ENCODE measurements at regions not wholly inside any gene's neighbourhood (a gene's known extent, or its start where the extent isn't known, plus 50 kb on each side); places are given as distances from the start of the nearest gene placed in this dataset.

DNA sequence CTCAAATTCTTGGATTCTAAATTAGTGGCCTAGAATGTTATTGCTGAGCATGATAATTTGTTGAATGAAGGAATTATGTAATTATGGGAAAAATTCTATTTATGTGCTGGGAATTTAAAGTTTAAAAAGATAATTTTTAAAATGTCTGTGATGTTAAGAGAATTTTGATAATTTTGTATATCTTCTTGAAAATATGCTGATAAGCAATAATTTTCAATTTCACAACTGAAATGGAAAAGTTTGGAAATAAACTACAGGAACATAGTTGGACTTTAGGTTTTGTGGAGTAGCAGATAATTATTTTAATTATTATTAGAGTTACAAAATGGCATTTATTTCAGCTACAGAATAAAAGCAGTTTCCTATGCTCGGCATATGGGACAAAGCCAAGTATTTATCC is 268.5 kb upstream of the TPK1 start:
- H3K4me1 Mint-ChIP-seq, result peaks cover 3% of the 10 kb centered on the region; the same call in 2 of the 3 replicates

More for the DNA sequence above, 268.5 kb upstream of the TPK1 start:
- no peak overlapping the region for H3K4me2 ChIP-seq
- no peaks in the 10 kb centered on the region for H3K4me1 ChIP-seq (ENCODE audit: insufficient read depth)
- no peaks in the 10 kb centered on the region for H3K27me3 Mint-ChIP-seq (ENCODE audit: insufficient read depth, low read depth, poor library complexity)
- H3K79me2 ChIP-seq (replicated peaks; ENCODE audit: insufficient read depth), result no peaks in the 10 kb centered on the region
- no peaks in the 10 kb centered on the region for H3K36me3 Mint-ChIP-seq (ENCODE audit: low read depth)
- H3F3A ChIP-seq (replicated peaks; ENCODE audit: low read depth), result no peaks in the 10 kb centered on the region
- no peak overlapping the region for H3K27ac ChIP-seq (ENCODE audit: low read depth)
- H3K9me2 ChIP-seq (ENCODE audit: insufficient read depth), result no peaks in the 10 kb centered on the region
- no peak for TF ChIP-seq NANOG (IDR thresholded peaks at IDR 0.05; ENCODE audit: borderline replicate concordance)
- TF ChIP-seq, protein P1, sequence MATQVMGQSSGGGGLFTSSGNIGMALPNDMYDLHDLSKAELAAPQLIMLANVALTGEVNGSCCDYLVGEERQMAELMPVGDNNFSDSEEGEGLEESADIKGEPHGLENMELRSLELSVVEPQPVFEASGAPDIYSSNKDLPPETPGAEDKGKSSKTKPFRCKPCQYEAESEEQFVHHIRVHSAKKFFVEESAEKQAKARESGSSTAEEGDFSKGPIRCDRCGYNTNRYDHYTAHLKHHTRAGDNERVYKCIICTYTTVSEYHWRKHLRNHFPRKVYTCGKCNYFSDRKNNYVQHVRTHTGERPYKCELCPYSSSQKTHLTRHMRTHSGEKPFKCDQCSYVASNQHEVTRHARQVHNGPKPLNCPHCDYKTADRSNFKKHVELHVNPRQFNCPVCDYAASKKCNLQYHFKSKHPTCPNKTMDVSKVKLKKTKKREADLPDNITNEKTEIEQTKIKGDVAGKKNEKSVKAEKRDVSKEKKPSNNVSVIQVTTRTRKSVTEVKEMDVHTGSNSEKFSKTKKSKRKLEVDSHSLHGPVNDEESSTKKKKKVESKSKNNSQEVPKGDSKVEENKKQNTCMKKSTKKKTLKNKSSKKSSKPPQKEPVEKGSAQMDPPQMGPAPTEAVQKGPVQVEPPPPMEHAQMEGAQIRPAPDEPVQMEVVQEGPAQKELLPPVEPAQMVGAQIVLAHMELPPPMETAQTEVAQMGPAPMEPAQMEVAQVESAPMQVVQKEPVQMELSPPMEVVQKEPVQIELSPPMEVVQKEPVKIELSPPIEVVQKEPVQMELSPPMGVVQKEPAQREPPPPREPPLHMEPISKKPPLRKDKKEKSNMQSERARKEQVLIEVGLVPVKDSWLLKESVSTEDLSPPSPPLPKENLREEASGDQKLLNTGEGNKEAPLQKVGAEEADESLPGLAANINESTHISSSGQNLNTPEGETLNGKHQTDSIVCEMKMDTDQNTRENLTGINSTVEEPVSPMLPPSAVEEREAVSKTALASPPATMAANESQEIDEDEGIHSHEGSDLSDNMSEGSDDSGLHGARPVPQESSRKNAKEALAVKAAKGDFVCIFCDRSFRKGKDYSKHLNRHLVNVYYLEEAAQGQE (IDR thresholded peaks at IDR 0.05; ENCODE audit: unreplicated experiment), result no peak
- no peak for TF ChIP-seq EZH2 (IDR thresholded peaks at IDR 0.05; ENCODE audit: low read depth, unreplicated experiment)
- TF ChIP-seq ZNF114 (CRISPR knock-in tag; IDR thresholded peaks at IDR 0.05), result no peak
- TF ChIP-seq, protein P2, sequence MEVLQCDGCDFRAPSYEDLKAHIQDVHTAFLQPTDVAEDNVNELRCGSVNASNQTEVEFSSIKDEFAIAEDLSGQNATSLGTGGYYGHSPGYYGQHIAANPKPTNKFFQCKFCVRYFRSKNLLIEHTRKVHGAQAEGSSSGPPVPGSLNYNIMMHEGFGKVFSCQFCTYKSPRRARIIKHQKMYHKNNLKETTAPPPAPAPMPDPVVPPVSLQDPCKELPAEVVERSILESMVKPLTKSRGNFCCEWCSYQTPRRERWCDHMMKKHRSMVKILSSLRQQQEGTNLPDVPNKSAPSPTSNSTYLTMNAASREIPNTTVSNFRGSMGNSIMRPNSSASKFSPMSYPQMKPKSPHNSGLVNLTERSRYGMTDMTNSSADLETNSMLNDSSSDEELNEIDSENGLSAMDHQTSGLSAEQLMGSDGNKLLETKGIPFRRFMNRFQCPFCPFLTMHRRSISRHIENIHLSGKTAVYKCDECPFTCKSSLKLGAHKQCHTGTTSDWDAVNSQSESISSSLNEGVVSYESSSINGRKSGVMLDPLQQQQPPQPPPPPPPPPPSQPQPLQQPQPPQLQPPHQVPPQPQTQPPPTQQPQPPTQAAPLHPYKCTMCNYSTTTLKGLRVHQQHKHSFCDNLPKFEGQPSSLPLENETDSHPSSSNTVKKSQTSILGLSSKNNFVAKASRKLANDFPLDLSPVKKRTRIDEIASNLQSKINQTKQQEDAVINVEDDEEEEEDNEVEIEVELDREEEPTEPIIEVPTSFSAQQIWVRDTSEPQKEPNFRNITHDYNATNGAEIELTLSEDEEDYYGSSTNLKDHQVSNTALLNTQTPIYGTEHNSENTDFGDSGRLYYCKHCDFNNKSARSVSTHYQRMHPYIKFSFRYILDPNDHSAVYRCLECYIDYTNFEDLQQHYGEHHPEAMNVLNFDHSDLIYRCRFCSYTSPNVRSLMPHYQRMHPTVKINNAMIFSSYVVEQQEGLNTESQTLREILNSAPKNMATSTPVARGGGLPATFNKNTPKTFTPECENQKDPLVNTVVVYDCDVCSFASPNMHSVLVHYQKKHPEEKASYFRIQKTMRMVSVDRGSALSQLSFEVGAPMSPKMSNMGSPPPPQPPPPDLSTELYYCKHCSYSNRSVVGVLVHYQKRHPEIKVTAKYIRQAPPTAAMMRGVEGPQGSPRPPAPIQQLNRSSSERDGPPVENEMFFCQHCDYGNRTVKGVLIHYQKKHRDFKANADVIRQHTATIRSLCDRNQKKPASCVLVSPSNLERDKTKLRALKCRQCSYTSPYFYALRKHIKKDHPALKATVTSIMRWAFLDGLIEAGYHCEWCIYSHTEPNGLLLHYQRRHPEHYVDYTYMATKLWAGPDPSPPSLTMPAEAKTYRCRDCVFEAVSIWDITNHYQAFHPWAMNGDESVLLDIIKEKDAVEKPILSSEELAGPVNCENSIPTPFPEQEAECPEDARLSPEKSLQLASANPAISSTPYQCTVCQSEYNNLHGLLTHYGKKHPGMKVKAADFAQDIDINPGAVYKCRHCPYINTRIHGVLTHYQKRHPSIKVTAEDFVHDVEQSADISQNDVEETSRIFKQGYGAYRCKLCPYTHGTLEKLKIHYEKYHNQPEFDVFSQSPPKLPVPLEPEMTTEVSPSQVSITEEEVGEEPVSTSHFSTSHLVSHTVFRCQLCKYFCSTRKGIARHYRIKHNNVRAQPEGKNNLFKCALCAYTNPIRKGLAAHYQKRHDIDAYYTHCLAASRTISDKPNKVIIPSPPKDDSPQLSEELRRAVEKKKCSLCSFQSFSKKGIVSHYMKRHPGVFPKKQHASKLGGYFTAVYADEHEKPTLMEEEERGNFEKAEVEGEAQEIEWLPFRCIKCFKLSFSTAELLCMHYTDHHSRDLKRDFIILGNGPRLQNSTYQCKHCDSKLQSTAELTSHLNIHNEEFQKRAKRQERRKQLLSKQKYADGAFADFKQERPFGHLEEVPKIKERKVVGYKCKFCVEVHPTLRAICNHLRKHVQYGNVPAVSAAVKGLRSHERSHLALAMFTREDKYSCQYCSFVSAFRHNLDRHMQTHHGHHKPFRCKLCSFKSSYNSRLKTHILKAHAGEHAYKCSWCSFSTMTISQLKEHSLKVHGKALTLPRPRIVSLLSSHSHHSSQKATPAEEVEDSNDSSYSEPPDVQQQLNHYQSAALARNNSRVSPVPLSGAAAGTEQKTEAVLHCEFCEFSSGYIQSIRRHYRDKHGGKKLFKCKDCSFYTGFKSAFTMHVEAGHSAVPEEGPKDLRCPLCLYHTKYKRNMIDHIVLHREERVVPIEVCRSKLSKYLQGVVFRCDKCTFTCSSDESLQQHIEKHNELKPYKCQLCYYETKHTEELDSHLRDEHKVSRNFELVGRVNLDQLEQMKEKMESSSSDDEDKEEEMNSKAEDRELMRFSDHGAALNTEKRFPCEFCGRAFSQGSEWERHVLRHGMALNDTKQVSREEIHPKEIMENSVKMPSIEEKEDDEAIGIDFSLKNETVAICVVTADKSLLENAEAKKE (CRISPR knock-in tag; IDR thresholded peaks at IDR 0.05), result no peak
- no peak for TF ChIP-seq JUNB (IDR thresholded peaks at IDR 0.05; ENCODE audit: unreplicated experiment)
- TF ChIP-seq, protein P3, sequence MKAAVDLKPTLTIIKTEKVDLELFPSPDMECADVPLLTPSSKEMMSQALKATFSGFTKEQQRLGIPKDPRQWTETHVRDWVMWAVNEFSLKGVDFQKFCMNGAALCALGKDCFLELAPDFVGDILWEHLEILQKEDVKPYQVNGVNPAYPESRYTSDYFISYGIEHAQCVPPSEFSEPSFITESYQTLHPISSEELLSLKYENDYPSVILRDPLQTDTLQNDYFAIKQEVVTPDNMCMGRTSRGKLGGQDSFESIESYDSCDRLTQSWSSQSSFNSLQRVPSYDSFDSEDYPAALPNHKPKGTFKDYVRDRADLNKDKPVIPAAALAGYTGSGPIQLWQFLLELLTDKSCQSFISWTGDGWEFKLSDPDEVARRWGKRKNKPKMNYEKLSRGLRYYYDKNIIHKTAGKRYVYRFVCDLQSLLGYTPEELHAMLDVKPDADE (IDR thresholded peaks at IDR 0.05), result no peak
- no peak for TF ChIP-seq POLR2AphosphoS5 (IDR thresholded peaks at IDR 0.05; ENCODE audit: low read depth)
- TF ChIP-seq ZNF331 (CRISPR knock-in tag; IDR thresholded peaks at IDR 0.05; ENCODE audit: low read depth), result no peak
- TF ChIP-seq STAT1 (IDR thresholded peaks at IDR 0.05; ENCODE audit: unreplicated experiment), result no peak
- no peak for TF ChIP-seq CREB1 (CRISPR knock-in tag; IDR thresholded peaks at IDR 0.05; ENCODE audit: low read depth)
- TF ChIP-seq, protein P4, sequence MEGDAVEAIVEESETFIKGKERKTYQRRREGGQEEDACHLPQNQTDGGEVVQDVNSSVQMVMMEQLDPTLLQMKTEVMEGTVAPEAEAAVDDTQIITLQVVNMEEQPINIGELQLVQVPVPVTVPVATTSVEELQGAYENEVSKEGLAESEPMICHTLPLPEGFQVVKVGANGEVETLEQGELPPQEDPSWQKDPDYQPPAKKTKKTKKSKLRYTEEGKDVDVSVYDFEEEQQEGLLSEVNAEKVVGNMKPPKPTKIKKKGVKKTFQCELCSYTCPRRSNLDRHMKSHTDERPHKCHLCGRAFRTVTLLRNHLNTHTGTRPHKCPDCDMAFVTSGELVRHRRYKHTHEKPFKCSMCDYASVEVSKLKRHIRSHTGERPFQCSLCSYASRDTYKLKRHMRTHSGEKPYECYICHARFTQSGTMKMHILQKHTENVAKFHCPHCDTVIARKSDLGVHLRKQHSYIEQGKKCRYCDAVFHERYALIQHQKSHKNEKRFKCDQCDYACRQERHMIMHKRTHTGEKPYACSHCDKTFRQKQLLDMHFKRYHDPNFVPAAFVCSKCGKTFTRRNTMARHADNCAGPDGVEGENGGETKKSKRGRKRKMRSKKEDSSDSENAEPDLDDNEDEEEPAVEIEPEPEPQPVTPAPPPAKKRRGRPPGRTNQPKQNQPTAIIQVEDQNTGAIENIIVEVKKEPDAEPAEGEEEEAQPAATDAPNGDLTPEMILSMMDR (conservative IDR thresholded peaks at IDR 0.05; ENCODE audit: low read depth in 2 of 2), result no peak
- no peak for TF ChIP-seq EZH2phosphoT487 (IDR thresholded peaks at IDR 0.05; ENCODE audit: unreplicated experiment)
- H3K9me3 Mint-ChIP-seq, result peaks cover 2% of the 10 kb centered on the region; the same call in 2 of the 3 replicates
- no peak overlapping the region for H3K4me3 ChIP-seq
- no peaks in the 10 kb centered on the region for H3K27me3 ChIP-seq (ENCODE audit: insufficient read depth)
- H3K4me3 Mint-ChIP-seq, result no peak overlapping the region
- H3K36me3 ChIP-seq (ENCODE audit: insufficient read depth), result no peaks in the 10 kb centered on the region
- no peak overlapping the region for H3K27ac Mint-ChIP-seq
- H2AFZ ChIP-seq, result no peak overlapping the region
- ATAC-seq, result no peak
- DNase-seq (ENCODE audit: low spot score), result no peak
- H4K20me1 ChIP-seq (replicated peaks; ENCODE audit: insufficient read depth), result no peaks in the 10 kb centered on the region

All from GM23338 (cell line).